ENCODE measurements at regions not wholly inside any gene's neighbourhood (a gene's known extent, or its start where the extent isn't known, plus 50 kb on each side); places are given as distances from the start of the nearest gene placed in this dataset.

DNA sequence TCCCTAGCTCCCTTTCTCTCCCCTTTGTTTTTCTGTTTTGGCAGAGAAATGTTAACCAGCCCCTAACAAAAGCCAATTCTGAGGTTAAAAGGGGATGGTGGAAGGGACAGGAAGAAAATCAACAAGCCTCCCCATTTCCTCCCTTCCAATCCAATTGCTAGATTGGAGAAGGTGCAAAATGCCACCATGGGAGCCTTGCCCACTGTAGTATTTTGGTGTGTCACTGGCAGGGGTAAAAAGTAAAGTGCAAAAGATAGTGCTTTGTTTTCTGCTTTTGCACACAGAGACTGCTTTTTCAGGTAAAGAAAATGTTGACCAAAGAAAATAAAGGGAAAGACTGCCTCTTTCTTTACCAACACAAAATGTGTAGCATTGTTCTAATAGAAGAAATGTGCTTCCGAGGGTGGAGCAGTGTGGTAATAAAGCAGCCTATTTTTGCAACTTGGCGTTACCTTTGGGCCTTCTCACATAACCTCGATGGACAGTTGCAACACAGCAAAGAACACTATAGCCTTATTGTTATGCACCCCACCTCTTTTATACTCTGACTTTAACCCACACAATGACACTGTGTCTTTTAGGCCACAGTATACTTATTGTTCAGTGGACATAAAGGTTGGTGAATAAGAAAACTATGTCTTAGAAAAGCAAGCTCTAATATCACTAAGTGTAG lies 861.8 kb downstream of the BCL11A start:
- ChIA-PET CTCF (no interaction called here), POLR2A (no interaction called here)
- intact Hi-C loops (cut with DNase I, micrococcal nuclease) = no loop called here
- DNase-seq = no peak
- H3K27me3 ChIP-seq (ENCODE audit: control insufficient read depth in 1 of 2, insufficient read depth in 2 of 2, low read length in 2 of 2) = no peaks in the 10 kb centered on the region
- no peak for TF ChIP-seq CTCF (IDR thresholded peaks at IDR 0.05)
- no peak for ATAC-seq (ENCODE audit: poor library complexity)
- H3K9me3 ChIP-seq (ENCODE audit: control insufficient read depth in 1 of 2, insufficient read depth in 1 of 2, low read length in 2 of 2) = peaks cover 0 to 9% of the 10 kb centered on the region in 2 experiments
- no peaks in the 10 kb centered on the region for H3K36me3 ChIP-seq (ENCODE audit: insufficient read depth, low read length)
- Mint-ChIP-seq H3K4me3 (no peak overlapping the region), H3K4me1 (ENCODE audit: low read depth) (no peaks in the 10 kb centered on the region), H3K36me3 (ENCODE audit: low read depth) (no peaks in the 10 kb centered on the region), H3K27me3 (no peaks in the 10 kb centered on the region), H3K27ac (no peak overlapping the region), H3K9me3 (peaks cover 14% of the 10 kb centered on the region)
- no peak overlapping the region for H3K27ac ChIP-seq (ENCODE audit: low read depth in 1 of 2, low read length in 2 of 2)
- no peaks in the 10 kb centered on the region for H3K4me1 ChIP-seq (ENCODE audit: insufficient read depth, low read length)
- H3K4me3 ChIP-seq (ENCODE audit: low read length) = no peak overlapping the region

DNA sequence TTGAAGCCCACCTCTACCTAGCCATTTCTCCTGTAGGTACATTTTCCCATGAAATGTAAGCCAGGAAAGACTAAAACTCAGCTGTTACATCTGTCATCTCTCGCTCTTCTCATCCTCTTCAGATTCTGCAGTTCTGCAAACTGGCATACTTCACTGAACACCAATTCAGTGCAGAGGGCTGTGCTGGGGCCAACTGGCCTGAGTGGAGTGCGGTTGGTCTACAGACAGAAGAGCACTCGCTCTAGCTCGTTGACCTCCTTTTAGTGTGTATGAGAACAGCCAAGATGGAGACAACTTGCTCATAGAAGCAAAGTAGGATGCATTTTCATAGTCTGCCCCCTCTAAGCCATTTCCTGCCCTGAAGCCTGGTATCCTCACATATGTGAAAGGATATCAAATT lies 862.6 kb downstream of the BCL11A start:
- Mint-ChIP-seq H3K4me3 (no peak overlapping the region), H3K4me1 (ENCODE audit: low read depth) (no peaks in the 10 kb centered on the region), H3K9me3 (peaks cover 14% of the 10 kb centered on the region), H3K36me3 (ENCODE audit: low read depth) (no peaks in the 10 kb centered on the region), H3K27ac (no peak overlapping the region), H3K27me3 (peaks cover 7% of the 10 kb centered on the region)
- Histone ChIP-seq H3K27me3 (ENCODE audit: control insufficient read depth in 1 of 2, insufficient read depth in 2 of 2, low read length in 2 of 2) (no peaks in the 10 kb centered on the region), H3K36me3 (ENCODE audit: insufficient read depth, low read length) (no peaks in the 10 kb centered on the region), H3K9me3 (ENCODE audit: control insufficient read depth in 1 of 2, insufficient read depth in 1 of 2, low read length in 2 of 2) (peaks cover 0 to 9% of the 10 kb centered on the region in 2 experiments), H3K4me3 (ENCODE audit: low read length) (no peak overlapping the region), H3K4me1 (ENCODE audit: insufficient read depth, low read length) (no peaks in the 10 kb centered on the region), H3K27ac (ENCODE audit: low read depth in 1 of 2, low read length in 2 of 2) (no peak overlapping the region)
- DNase-seq = no peak
- intact Hi-C loops (cut with DNase I, micrococcal nuclease) = no loop called here
- ATAC-seq (ENCODE audit: poor library complexity) = no peak
- no peak for TF ChIP-seq CTCF (IDR thresholded peaks at IDR 0.05)
- ChIA-PET POLR2A (no interaction called here), CTCF (no interaction called here)

- H3K27me3 Mint-ChIP-seq = peaks cover 8% of the 10 kb centered on the region
- ATAC-seq (ENCODE audit: poor library complexity) = no peak
- H3K4me3 ChIP-seq (ENCODE audit: low read length) = no peak overlapping the region
- peaks cover 0 to 6% of the 10 kb centered on the region in 2 experiments for H3K9me3 ChIP-seq (ENCODE audit: control insufficient read depth in 1 of 2, insufficient read depth in 1 of 2, low read length in 2 of 2)
- intact Hi-C loops (cut with DNase I, micrococcal nuclease) = no loop called here
- no peaks in the 10 kb centered on the region for H3K27me3 ChIP-seq (ENCODE audit: control insufficient read depth in 1 of 2, insufficient read depth in 2 of 2, low read length in 2 of 2)
- H3K27ac ChIP-seq (ENCODE audit: low read depth in 1 of 2, low read length in 2 of 2) = no peak overlapping the region
- POLR2A ChIA-PET = no interaction called here
- H3K9me3 Mint-ChIP-seq = peaks cover 12% of the 10 kb centered on the region
- no peaks in the 10 kb centered on the region for H3K4me1 ChIP-seq (ENCODE audit: insufficient read depth, low read length)
- TF ChIP-seq CTCF (IDR thresholded peaks at IDR 0.05) = no peak
- H3K36me3 Mint-ChIP-seq (ENCODE audit: low read depth) = no peaks in the 10 kb centered on the region
- no peak overlapping the region for H3K27ac Mint-ChIP-seq
- CTCF ChIA-PET = no interaction called here
- no peaks in the 10 kb centered on the region for H3K4me1 Mint-ChIP-seq (ENCODE audit: low read depth)
- H3K4me3 Mint-ChIP-seq = no peak overlapping the region
- DNase-seq = no peak
- H3K36me3 ChIP-seq (ENCODE audit: insufficient read depth, low read length) = no peaks in the 10 kb centered on the region
Observed at GRCh38 chr2:59684771-59685166, 868.7 kb downstream of the BCL11A start.

All from CD4-positive, alpha-beta T cell (primary cell).